Stimulated activated CD4-positive, alpha-beta T cell treated with anti-CD3 and anti-CD28 coated beads, TNF-alpha, amount 100 ng/mL, for 24 hours (primary cell): ENCODE measurements at regions not wholly inside any gene's neighbourhood (a gene's known extent, or its start where the extent isn't known, plus 50 kb on each side); places are given as distances from the start of the nearest gene placed in this dataset.

ENCODE experiments used
- DNase-seq, 3 experiments: peaks; one replicate each; pipeline ENCODE4 v3.0.0-alpha.2; 2020; ENCODE audit warnings: low read depth in 3 of 3

DNA sequence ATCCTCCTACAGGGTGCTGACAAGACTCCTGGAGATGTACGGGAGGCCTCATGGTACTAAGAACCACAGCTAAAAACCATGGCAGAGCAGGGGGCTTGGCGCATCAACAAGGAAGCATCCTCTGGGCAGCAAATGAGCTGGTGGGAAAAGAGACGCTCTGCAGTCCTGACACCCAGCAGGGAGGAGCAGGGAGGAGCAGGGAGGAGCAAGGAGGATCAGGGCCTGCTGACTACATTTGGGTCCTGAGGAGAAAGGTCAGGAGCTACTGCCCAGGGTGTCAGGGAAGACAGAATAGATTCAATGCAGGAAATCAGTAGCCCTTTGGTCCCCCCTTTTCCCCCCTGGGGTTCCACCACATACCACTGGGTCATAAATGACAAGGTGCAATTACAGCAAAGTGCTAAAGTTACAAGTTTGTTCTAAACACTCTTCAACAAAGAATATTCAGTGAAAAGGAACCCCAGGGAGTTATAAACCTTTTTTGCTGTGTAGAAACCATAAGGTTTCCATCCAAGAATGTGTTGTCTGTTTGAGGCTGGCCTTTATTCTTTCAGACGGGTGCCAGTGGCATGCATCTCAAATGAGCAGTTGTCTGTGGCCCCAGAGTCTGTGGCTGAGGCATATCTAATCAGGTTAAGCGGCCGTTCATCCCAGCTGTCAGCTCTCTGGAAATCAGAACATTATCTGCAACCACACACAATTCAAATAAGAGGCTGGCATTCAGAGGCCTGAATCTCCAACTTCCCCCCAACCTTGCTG, 325.0 kb downstream of the CDC5L start:
- DNase-seq = no peak

DNA sequence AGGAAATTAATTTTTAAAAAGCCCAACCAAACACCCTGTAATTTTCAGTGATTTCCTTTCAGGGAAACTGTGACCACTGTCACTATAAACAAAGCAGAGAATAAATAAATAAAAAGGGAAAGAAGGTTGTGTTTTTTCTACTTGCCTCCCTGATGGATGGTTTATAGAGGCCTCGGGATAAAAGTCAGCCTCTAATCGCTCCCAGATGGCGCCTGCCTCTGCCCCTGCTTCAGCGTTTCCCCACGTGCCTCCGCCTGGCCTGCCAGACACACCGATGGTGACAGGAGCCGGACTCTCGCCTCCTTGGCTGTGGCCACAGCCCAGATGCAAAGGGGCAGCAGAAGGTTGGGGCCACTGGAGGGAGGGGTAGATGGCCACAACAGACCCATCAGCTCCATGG, 327.7 kb downstream of the CDC5L start:
- no peak for DNase-seq

DNA sequence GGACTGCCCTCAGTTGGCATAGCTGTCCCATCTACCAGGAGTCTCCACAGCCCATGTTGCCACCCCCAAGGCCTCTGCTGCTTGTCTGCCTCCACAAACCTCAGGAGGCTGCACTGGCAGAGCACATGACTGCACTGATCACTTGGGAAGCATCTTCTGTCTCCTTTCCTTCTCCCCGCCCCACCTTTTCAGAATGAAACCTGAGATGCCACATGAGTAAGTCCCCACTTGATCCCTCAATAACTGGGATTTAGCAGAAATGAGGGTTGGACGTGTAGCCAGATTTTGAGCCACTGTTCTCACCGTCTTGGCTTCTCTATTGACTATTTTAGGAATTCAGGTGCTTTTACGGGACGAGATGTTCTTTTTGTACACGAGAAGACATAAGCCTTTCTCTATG, 328.4 kb downstream of the CDC5L start:
- no peak for DNase-seq

DNA sequence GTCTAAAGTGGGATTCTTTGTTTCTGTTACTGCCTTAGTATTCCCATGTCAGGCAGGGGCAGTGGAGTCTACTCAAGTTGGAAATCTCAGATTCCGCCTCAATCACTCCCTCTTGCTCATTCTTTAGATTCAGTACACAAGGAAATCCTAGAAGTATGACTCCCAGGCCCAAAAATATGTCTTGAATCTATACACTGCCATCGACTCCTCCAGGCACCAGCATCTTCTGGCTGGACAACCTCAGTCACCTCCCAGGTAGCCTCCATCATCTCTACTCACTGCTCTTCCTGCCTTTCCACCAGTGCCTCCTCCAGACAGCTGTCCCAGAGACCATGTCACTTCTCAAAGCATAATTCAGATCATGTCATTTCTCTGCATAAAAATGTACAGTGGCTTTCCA, 329.9 kb downstream of the CDC5L start:
- no peak for DNase-seq

DNA sequence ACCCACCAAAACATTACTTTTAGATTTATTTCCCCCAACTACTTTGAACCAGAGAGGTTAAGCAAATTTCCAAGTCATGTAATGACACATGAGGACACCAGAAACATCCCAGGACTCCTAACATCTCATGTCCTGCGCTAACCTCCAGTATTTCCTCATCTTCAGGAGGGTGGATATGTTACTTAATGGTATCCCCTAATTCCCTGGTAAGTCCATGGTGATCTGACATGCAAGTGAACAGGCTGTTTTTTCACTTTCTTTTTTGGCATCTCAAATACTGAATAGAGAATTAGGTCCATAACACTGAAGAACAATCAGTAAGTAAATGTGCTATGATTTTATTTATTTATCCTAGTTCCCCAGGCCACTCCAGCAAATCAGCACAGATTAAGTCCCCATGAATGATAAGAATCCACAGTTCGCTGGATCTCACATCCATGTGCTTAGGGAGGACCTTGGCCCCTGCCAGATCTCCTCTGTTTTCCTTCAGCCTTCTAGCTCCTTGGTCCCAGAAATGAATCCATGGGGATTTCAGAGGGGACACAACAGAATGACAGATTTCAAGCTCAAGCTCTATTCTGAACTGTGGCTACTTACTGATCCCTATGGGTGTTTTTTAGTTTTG, 334.6 kb downstream of the CDC5L start:
- DNase-seq = no peak

DNA sequence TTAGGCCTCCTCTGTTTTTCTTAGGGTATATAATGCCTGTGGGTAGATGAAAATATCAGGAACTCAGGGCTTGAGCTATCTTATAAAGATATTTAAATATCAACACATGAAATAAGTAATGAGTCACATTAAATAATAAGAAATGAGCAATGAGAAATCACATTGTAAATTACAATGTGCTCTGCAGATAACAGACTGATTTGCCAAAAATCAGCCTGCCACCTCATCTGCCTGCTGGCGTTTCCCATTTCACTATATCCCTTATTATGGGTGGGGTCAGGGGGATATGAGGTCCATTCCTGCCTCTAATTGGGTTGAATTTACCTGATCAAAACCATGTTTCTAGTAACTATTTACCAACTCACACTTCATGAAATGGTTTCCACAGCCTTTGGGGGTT, 335.2 kb downstream of the CDC5L start:
- no peak for DNase-seq

DNA sequence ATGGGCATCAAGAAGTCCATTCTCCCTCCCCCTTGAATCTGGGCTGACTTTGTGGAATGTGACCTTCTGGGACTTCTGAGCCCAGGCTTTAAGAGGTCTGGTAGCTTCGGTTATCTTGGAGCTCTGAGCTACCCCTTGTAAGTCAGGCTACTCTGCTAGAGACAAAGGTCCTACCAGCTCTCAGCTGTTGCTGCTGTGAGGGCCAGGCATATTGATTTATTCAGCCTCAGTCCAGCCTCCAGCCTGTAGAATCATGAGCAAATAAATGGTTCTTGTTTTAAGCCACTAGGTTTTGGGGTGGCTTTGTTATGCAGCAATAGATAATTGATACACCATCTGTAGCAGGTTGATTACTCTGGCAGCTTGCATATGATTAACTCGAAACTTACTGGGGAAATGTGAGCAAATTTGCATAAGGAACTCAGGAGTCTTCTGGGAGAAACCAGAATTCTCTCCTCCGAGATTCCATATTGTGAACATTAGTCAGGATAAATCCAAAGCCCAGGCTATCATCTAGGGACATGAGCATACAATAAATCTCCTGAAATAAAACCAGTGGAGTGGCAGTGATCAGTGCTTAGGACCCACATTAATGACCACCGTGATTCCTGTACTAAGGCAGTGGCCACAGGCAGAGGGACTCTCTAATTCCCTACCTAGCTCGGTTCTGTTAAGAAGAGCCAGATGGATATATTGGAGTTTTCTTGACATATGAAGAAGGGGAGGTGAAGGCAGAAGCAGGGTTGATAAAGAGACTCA, 336.1 kb downstream of the CDC5L start:
- no peak for DNase-seq

DNA sequence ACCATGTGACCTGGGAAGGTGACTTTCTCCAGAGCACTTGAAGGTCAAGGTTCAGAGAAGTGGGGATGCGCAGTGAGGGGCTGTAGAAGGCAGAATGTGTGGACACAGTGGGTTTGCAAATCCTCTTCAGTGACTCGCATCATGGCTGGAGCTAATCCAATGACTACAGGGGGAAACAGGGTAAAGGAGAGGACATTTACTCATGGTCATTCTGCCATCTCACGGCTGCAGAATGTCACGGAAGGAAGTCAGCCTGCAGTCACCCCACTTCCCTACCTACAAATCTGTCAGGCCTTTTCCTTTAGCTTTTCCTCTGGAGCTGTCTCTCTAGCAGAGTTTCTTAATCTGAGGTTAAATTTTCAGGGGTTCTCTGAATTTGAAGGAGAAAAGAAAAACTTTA, 337.6 kb downstream of the CDC5L start:
- no peak for DNase-seq

DNA sequence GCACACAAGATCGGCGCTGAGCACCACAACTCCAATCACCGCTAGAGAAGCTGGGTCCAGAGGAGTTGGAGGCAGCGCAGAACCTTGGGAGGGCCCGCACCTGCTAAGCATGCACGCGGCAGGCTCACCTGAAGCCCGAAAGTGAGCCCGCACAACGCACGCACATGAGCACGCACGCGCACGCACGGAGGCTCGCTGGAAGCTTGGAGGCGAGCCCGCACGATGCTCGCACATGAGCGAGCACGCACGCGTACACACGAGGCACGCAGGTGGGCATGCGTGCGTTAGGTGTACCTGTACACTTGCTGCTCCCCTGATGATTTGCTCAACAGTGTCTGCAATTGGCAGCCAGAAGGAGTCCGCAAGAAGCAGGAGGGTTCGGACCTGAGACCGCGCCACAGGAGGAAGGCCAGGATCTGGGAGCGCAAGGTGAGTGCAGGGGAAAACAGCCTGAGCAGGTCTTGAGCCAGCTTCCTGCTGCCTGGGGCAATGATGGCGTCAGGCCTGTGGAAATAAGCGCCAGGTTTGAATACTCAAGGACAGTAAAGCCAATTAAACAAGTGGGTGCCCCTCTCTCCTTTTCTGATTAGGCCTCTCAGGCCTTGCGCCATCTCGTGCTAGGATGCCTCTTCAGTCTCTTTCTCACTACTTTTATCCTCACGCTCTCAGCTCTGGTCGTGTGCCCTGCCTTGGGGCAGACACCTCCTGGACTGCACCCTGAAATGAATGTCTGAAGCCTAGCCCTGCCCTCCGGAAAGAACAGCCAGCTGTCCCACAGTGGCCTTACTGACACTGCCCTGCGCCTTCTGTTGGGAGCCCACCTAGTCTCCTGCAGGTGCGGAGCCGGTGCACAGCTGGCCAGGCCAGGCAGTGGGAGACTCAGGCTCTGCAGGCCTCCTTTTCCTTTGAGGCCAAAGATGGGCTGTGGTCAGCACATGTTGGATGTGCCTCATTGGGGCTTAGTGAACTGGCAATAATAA, 340.4 kb downstream of the CDC5L start:
- no peak for DNase-seq

DNA sequence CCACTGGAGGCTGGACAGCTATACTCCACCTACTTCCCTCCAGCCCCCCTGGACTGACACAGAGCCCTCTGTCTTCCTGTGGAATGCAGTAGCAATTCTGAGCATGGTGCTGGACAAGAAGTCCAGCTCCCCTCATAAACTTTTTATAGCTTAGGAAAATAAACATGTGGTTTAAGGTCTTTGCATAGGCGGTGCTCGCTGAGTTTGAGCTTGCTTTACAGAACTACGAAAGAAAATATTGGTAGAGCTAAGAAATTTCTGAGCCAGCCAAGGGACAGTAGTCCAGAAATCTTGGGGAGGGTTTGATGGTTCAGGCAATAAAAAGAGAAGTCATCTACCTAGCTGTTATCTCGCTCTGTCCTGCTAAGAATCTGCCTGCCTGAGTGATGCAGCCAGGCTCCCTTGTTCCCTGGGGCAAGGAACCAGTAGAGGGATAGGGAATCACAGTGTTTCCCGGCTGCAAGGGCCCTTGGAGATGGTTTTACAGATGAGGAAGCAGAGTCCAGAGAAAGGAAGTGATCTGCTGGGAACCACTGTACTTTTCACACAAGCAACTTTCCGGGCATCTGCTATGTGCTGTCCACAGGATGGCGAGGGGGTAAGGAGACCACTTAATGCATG, 343.4 kb downstream of the CDC5L start:
- DNase-seq = no peak

DNA sequence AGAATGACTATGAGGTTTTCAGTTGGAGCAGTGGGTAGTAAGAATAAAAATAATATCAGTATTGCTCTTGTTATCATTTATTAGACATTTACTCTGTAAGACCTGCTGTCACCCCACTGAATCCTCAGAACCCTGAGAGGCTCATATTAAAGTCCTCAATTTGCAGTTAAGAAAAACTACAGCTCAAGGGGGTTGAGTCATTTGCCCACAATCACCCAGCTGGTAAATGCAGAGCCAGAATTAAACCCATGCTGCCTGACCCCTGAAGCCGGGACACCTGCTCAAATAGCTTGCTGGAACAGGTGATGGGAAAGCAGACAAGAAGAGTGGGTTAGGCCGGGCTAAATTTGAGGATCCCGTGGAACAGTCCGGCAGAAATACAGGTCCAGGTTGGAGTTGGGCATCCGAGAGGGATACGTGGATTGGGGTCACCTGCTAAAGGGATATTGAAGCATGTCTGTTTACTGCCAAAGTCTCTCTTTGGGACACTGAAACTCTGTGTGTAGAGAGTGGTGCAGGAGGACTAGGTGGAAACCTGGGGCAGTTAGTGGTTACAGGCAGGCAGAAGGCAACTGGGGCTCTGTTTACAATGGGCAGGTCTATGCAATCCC, 344.1 kb downstream of the CDC5L start:
- DNase-seq = no peak

DNA sequence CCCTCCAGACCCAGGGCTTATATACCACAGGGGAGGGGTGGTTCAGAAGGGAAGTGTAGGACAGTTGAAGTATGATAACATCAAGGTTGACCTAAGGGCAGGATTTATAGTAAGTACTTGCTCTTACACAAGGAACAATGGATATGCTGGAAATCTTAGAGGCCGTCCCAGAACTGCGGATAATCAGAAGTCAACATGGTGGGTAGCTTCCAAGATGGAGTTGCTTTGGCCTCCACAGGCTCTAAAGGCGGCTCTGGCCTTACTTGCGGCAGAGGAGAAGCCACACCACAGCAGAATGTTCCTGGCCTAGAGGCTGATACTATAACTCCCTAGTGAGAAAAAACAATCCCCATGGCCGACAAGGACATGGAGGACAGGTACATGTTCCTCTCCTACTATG, 344.7 kb downstream of the CDC5L start:
- DNase-seq = no peak

DNA sequence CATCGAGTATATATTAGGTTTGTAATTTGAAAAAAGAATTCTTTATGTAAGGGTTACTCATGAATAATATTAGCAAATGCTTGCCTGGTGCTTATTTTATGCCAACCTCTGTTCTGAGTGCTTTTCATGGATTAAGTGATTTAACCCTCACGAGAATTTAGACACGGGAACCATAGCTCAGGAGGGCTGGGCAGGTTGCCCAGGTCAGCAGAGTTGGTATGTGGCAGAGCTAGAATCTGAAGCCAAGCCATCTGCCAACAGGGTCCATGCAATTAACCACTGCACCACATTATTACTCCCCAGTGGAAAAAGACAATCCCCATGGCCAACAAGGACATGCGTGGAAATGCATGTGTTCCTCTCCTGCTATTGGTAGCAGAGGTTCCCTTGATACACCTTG, 345.6 kb downstream of the CDC5L start:
- DNase-seq = no peak

DNA sequence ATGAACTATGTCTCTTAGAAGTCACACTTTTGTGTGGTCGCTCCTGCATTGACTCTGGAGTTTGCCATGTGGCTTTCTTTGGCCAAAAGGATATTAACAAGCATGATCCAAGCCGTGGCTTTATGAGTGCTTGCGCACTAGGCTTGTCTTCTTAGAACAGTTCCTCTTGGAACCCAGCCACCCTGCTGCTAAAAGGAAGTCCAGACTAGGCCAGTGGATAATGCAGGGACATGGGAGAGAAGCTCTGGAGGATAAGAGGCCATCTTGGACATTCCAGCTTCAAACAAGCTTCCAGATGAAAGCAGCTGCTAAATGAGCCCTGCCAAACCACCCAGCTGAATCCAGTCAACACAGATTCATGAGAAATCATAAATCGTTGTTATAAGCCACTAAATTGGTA, 346.4 kb downstream of the CDC5L start:
- no peak for DNase-seq

DNA sequence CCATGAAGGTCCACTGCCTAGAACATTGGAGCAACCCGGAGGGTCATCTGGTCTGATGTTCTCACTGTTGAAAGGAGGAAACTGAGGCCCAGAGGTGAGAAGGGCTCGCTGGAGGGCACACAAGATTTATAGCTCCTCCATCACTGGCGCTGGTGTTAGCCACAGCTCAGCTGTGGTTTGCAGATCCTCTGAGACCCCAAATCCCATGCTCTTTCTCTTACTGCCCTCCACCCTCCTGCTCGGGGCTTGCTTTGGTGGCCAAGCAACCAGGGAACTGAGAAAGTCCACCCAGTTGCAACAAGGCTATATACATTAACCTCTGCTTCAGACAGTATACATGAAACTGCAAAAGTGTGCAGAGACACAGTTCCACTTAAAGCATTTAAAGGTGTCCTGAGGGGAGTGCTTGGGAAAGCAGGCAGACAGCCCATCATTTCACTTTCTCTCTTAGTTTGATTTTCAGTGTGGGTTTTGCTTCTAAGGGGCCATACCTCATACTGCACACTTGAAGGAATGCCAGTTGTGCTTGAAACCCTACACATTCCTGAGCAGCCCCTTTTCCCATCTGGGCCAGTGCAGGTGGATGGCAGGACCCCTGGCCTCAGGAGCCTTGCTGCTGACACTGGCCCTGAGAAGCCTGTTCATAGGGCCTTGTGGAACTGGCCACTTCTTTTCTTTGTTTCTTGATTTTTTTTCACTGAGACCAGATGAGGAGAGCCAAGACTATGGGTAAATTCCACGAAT, 347.6 kb downstream of the CDC5L start:
- DNase-seq = no peak

DNA sequence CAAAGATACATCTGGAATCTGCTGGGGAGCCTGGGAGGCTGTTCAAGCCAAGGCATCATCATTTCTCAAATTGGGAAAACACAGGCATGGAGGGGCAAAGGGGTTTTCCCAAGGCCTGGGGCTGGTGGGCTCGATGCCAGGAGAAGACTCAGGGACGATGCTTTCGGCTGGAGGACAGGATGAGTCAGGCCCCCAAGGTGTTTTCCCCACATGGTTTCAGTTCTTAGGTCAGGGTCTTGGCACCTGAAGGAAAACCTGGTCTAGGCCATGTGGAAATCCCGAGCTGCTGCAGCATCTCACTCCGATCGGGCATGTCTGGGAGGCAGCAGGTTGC, 348.1 kb downstream of the CDC5L start:
- DNase-seq = peak in 2 of 3 experiments; percentile 16 to 25

DNA sequence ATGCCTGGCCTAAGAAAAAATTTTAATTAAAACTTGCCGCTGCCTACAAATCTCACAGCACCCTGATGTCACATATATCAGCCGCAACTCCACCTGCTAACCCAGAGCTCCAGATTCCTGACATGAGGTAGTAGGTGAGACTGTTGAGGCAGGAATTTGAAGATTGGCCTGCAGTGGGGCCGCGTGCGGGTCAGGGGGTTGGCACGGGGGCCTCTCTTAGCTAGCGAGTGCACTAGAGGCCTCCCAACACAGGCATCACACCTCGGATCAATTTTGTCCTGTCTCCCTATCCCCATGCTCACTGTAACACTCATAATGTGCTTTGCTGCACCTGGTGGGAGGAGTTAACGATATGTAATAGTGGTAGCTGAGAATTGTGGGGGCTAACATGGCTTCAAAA, 349.8 kb downstream of the CDC5L start:
- no peak for DNase-seq

DNA sequence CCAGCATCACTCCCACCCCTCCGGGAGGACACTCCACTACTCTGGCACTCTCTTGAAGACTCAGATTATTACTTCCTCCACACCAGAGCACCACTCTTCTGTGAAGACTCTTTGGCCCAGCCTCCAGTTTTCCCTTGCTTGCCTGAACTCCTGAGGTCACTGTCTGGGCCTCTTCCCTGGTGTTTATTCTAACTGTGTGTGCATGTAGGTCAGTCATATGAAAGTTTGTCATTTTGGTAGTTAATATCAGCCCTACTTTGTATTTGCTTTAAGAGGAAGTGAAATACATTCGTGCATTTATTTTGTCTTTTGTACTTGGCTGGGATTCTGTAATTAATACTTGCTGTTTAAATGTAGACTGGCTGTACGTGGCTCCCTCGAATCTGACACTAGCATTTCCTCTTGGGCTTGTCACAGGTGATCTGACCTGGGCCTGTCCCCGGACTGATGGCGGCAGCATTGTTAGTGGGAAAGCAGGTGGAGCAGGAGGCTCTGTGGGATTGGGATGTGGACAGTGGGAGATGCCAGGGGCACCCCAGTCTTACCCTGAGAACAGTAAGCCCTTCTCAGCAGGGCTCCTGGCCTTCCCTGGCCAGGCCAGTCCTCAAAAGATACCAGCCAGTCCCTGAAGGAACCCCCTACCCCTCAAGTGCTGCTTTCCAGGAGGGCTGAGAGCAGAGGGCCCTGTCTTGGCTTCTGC, 350.5 kb downstream of the CDC5L start:
- DNase-seq = no peak

DNA sequence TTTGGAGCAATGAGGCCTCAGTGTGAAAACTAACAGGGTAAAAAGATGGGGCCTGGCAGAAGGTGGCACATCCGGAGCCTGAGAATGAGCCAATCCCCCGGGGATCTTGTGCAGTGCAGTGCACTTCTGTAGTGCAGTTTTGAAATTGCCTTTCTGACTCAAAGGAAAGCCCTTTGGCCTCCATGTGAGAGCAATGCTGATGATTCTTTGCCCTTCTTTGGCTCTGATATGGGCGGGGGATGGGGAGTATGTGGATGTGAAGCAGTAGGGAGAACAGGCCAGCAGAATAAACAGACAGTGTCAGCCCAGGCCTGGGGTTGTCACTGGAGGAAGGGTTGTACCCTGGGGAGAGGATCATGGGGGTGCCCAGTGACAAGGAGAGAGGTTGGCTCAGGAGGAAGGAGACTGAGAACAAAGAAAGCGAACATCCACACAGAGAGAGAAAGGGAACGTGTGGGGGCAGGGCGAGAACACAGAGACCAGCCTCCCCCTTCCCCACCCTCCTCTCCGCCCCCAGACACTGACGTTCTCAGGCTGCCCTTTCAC, 351.2 kb downstream of the CDC5L start:
- no peak for DNase-seq
